Neural cell (in vitro differentiated cells): ENCODE measurements at regions not wholly inside any gene's neighbourhood (a gene's known extent, or its start where the extent isn't known, plus 50 kb on each side); places are given as distances from the start of the nearest gene placed in this dataset.

ENCODE experiments used
- EP300 ChIP-seq: fragments of 450-650 bp; conservative IDR thresholded peaks from 2 replicates; pipeline ENCODE4 v1.6.1; 2014; ENCODE audit warnings: antibody characterized with exemption, mild to moderate bottlenecking, moderate library complexity; ENCODE audit not compliant: poor library complexity, severe bottlenecking
- EZH2 ChIP-seq: fragments of 200-600, 300-800 bp; shearing (Covaris generic), sonication (generic); IDR thresholded peaks from 2 replicates; pipeline ENCODE4 v1.6.1; 2014; ENCODE audit warnings: antibody characterized with exemption, low read length, borderline replicate concordance, mild to moderate bottlenecking; ENCODE audit not compliant: insufficient read depth, poor library complexity, severe bottlenecking
- MXI1 ChIP-seq: fragments of 450-650 bp; conservative IDR thresholded peaks from 2 replicates; pipeline ENCODE4 v1.6.1; 2014; ENCODE audit warnings: antibody characterized with exemption, mild to moderate bottlenecking; ENCODE audit not compliant: poor library complexity, severe bottlenecking
- POLR2AphosphoS5 ChIP-seq: IDR thresholded peaks from 2 replicates; pipeline ENCODE4 v1.6.1; 2012
- TF ChIP-seq, protein P1 (sequence below): fragments of 450-650 bp; IDR thresholded peaks from 2 replicates; pipeline ENCODE4 v1.5.1; 2014; ENCODE audit warnings: antibody characterized with exemption, mild to moderate bottlenecking, moderate library complexity; ENCODE audit not compliant: poor library complexity, severe bottlenecking
- TF ChIP-seq, protein P2 (sequence below): IDR thresholded peaks from 2 replicates; pipeline ENCODE4 v1.6.1; 2012; ENCODE audit warnings: borderline replicate concordance

DNA sequence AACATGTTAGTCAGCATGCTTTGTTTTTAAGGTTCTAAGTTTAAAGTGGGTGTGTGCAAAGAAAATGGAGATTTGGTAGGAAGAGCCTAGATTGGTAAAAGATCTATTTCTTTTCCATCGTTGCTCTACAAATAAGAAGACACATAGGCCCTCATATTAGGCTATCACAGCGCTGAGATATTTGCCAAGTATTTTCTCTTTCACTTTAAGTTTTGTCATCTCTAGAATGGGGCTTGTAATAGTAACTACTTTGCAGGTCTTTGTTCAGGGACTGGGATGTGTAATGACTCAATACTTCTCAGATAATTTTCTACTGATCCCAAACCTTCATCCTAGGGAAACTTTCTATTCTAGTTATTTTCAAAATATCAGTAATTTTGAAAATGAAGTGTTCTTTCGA, 917.7 kb upstream of the SLC10A2 start:
- TF ChIP-seq, protein P1, sequence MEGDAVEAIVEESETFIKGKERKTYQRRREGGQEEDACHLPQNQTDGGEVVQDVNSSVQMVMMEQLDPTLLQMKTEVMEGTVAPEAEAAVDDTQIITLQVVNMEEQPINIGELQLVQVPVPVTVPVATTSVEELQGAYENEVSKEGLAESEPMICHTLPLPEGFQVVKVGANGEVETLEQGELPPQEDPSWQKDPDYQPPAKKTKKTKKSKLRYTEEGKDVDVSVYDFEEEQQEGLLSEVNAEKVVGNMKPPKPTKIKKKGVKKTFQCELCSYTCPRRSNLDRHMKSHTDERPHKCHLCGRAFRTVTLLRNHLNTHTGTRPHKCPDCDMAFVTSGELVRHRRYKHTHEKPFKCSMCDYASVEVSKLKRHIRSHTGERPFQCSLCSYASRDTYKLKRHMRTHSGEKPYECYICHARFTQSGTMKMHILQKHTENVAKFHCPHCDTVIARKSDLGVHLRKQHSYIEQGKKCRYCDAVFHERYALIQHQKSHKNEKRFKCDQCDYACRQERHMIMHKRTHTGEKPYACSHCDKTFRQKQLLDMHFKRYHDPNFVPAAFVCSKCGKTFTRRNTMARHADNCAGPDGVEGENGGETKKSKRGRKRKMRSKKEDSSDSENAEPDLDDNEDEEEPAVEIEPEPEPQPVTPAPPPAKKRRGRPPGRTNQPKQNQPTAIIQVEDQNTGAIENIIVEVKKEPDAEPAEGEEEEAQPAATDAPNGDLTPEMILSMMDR, result no peak
- no peak for TF ChIP-seq EP300
- no peak for TF ChIP-seq MXI1
- TF ChIP-seq, protein P2, sequence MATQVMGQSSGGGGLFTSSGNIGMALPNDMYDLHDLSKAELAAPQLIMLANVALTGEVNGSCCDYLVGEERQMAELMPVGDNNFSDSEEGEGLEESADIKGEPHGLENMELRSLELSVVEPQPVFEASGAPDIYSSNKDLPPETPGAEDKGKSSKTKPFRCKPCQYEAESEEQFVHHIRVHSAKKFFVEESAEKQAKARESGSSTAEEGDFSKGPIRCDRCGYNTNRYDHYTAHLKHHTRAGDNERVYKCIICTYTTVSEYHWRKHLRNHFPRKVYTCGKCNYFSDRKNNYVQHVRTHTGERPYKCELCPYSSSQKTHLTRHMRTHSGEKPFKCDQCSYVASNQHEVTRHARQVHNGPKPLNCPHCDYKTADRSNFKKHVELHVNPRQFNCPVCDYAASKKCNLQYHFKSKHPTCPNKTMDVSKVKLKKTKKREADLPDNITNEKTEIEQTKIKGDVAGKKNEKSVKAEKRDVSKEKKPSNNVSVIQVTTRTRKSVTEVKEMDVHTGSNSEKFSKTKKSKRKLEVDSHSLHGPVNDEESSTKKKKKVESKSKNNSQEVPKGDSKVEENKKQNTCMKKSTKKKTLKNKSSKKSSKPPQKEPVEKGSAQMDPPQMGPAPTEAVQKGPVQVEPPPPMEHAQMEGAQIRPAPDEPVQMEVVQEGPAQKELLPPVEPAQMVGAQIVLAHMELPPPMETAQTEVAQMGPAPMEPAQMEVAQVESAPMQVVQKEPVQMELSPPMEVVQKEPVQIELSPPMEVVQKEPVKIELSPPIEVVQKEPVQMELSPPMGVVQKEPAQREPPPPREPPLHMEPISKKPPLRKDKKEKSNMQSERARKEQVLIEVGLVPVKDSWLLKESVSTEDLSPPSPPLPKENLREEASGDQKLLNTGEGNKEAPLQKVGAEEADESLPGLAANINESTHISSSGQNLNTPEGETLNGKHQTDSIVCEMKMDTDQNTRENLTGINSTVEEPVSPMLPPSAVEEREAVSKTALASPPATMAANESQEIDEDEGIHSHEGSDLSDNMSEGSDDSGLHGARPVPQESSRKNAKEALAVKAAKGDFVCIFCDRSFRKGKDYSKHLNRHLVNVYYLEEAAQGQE, result no peak
- no peak for TF ChIP-seq POLR2AphosphoS5
- no peak for TF ChIP-seq EZH2
